DND-41 (cell line): ENCODE measurements at regions not wholly inside any gene's neighbourhood (a gene's known extent, or its start where the extent isn't known, plus 50 kb on each side); places are given as distances from the start of the nearest gene placed in this dataset.
"Not testable (repeated sequence)": the region's sequence is repeated elsewhere in the genome, so short reads cannot be mapped to it uniquely, and the experiment has no call there.

ENCODE experiments used
- ATAC-seq: fragments of 200-7000 bp; cut with Tn5 transposase; 3 replicates; pipeline ENCODE4 v1.9.1; 2021; ENCODE audit warnings: low read depth; ENCODE audit not compliant: insufficient read depth
- DNase-seq: peaks from one replicate; pipeline ENCODE4 v3.0.0-alpha.2; 2020
- H2AFZ ChIP-seq: 2 replicates; pipeline ENCODE4 v1.6.0; 2012; ENCODE audit warnings: low read depth, low read length
- H3K27ac ChIP-seq: 2 replicates; pipeline ENCODE4 v1.5.1; 2012; ENCODE audit warnings: low read length, inconsistent platforms
- H3K27me3 ChIP-seq: fragments of 200-600 bp; sonication (generic); 2 replicates; pipeline ENCODE4 v1.6.0; 2012; ENCODE audit warnings: low read length, mild to moderate bottlenecking, inconsistent platforms; ENCODE audit not compliant: insufficient read depth, poor library complexity
- H3K36me3 ChIP-seq: 2 replicates; pipeline ENCODE4 v1.5.1; 2012; ENCODE audit warnings: low read length, inconsistent platforms; ENCODE audit not compliant: insufficient read depth
- H3K4me1 ChIP-seq: 2 replicates; pipeline ENCODE4 v1.5.1; 2012; ENCODE audit warnings: mild to moderate bottlenecking, low read length; ENCODE audit not compliant: insufficient read depth
- H3K4me2 ChIP-seq: 2 replicates; pipeline ENCODE4 v1.6.0; 2012; ENCODE audit warnings: mild to moderate bottlenecking, moderate library complexity, low read length, inconsistent platforms; ENCODE audit not compliant: insufficient read depth
- H3K4me3 ChIP-seq, 2 experiments: fragments of 200-600 bp in 1 of 2; shearing (Covaris generic) in 1 of 2; 2 replicates each; pipeline ENCODE4 v1.5.1; 2012 to 2016; ENCODE audit warnings: inconsistent platforms in 2 of 2, low read length in 2 of 2, mild to moderate bottlenecking in 2 of 2, low read depth in 1 of 2, moderate library complexity in 1 of 2
- H3K79me2 ChIP-seq: 2 replicates; pipeline ENCODE4 v1.6.0; 2012; ENCODE audit warnings: low read length, inconsistent platforms; ENCODE audit not compliant: insufficient read depth
- H3K9ac ChIP-seq: 2 replicates; pipeline ENCODE4 v1.6.0; 2012; ENCODE audit warnings: low read depth, mild to moderate bottlenecking, inconsistent platforms, low read length, moderate library complexity
- H3K9me3 ChIP-seq: 2 replicates; pipeline ENCODE4 v1.5.1; 2012; ENCODE audit warnings: low read length, moderate library complexity, mild to moderate bottlenecking, inconsistent platforms; ENCODE audit not compliant: insufficient read depth, severe bottlenecking
- H4K20me1 ChIP-seq: 2 replicates; pipeline ENCODE4 v1.6.0; 2012; ENCODE audit warnings: low read length; ENCODE audit not compliant: insufficient read depth
- EZH2 ChIP-seq: IDR thresholded peaks from 3 replicates; pipeline ENCODE4 v1.6.1; 2012; ENCODE audit warnings: borderline replicate concordance, low read depth, mild to moderate bottlenecking, moderate library complexity, low read length, inconsistent platforms; ENCODE audit not compliant: severe bottlenecking
- TF ChIP-seq, protein P1 (sequence below): IDR thresholded peaks from 2 replicates; pipeline ENCODE4 v1.5.1; 2012; ENCODE audit warnings: borderline replicate concordance, low read length, moderate library complexity, mild to moderate bottlenecking; ENCODE audit not compliant: poor library complexity, severe bottlenecking; ENCODE audit errors: extremely low read depth

DNA sequence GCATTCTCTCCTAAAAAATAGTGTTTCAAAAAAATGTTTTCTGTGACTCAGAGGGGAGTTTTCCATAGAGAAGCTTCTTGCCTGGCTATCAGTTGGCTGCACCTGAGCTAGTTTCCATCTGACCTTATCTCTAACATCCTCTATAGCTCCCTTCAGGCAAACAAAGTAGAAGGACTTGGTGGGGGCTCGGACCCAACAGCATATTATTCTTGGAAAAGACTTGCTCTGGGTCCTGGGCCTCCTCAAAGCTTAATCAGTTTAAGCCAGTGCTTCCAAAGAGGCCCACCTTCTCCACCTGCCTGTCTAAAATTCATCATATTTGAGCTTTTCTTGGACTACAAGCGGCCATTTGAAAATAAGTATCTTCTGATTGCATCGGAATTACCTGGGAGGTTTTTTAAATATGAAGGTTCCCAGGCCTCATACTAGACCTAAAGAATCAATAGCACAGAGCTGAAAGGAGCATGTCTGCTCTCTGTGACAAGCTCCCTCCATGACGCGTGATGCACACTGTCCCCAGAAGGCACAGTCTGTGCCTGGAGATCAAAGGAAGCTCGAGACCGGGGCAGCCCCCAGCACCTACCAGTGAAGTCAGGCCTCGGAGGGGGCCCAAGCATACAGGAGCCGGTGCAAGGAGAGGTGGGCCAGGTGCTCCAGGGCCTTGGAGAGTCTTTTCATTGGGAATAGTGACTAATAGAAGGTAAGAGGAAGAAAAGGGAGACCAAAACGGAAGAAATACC lies 80.6 kb upstream of the HIVEP1 start:
- Histone ChIP-seq H3K4me2 (no peak overlapping the region), H3K4me3 (no peak overlapping the region), H3K9me3 (no peaks in the 10 kb centered on the region), H3K79me2 (no peaks in the 10 kb centered on the region), H3K27ac (no peak overlapping the region), H2AFZ (no peak overlapping the region), H3K9ac (no peak overlapping the region), H4K20me1 (no peaks in the 10 kb centered on the region), H3K4me1 (no peaks in the 10 kb centered on the region), H3K27me3 (no peaks in the 10 kb centered on the region), H3K36me3 (no peaks in the 10 kb centered on the region)
- ATAC-seq, result no peak
- DNase-seq, result no peak
- TF ChIP-seq, protein P1, sequence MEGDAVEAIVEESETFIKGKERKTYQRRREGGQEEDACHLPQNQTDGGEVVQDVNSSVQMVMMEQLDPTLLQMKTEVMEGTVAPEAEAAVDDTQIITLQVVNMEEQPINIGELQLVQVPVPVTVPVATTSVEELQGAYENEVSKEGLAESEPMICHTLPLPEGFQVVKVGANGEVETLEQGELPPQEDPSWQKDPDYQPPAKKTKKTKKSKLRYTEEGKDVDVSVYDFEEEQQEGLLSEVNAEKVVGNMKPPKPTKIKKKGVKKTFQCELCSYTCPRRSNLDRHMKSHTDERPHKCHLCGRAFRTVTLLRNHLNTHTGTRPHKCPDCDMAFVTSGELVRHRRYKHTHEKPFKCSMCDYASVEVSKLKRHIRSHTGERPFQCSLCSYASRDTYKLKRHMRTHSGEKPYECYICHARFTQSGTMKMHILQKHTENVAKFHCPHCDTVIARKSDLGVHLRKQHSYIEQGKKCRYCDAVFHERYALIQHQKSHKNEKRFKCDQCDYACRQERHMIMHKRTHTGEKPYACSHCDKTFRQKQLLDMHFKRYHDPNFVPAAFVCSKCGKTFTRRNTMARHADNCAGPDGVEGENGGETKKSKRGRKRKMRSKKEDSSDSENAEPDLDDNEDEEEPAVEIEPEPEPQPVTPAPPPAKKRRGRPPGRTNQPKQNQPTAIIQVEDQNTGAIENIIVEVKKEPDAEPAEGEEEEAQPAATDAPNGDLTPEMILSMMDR, result no peak
- TF ChIP-seq EZH2, result no peak

GRCh38 chr6:11930834-11931233 lies 81.3 kb upstream of the HIVEP1 start:
- H3K4me2 ChIP-seq, result not testable (repeated sequence)

DNA sequence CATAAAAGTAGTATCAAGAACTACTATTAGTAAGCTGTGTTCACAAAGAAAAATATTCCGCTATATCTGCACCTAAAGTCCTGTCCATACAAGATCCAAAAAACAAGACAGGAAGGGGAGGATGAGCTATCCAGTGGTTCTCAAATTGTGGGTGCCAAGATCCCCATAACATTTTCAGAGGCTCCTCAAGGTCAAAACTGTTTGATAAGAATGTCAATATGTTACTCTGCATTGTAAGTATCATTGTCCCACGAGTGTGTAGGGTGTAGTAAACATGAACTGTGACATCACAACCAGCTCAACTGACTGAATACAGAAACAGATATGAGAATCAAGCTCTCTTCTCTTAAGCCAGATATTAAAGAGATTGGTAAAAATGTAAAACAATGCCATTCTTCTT lies 81.9 kb upstream of the HIVEP1 start:
- DNase-seq, result no peak
- Histone ChIP-seq H3K79me2 (no peaks in the 10 kb centered on the region), H3K36me3 (no peaks in the 10 kb centered on the region), H3K4me3 (no peak overlapping the region), H3K9me3 (no peaks in the 10 kb centered on the region), H2AFZ (no peak overlapping the region), H3K4me1 (no peaks in the 10 kb centered on the region), H3K27me3 (no peaks in the 10 kb centered on the region), H3K4me2 (no peak overlapping the region), H4K20me1 (no peaks in the 10 kb centered on the region), H3K9ac (no peak overlapping the region), H3K27ac (no peak overlapping the region)
- no peak for ATAC-seq
- no peak for TF ChIP-seq EZH2
- TF ChIP-seq, protein P1, result no peak

More at GRCh38 chr6:11930834-11931233, 81.3 kb upstream of the HIVEP1 start:
- H3K36me3 ChIP-seq, H3K4me3 ChIP-seq, ATAC-seq, H3K4me1 ChIP-seq, H3K9ac ChIP-seq, DNase-seq, H4K20me1 ChIP-seq, H3K9me3 ChIP-seq, H3K27ac ChIP-seq, H3K27me3 ChIP-seq, H2AFZ ChIP-seq, H3K79me2 ChIP-seq: not testable (repeated sequence)

DNA sequence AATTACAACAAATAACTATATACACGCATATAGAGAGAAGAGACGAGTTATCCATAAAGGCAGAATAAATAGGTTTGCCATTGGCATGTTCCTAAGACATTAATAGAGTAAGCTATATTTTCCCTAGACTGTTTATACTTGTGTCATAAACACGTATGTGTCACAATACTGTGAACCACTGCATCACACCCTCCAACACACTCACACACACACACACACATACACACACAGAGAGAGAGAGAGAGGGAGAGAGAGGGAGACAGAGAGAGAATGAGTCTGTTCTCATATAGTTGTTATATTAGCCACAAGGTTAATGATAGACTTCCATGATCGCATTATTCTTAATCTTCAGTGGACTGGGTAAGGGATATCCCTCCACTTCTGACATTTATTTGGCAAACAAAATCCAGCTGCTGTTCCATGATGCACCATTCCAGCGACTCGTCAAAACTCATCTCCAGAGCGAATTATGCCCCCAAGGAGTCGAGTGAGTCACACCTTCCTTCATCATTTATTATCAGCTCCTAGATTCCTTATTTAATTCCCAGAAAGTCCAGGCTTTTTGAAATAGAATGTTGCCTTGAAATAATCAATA lies 82.8 kb upstream of the HIVEP1 start:
- DNase-seq (no peak), ATAC-seq (no peak)
- Histone ChIP-seq H3K9me3 (no peaks in the 10 kb centered on the region), H4K20me1 (no peaks in the 10 kb centered on the region), H3K4me3 (no peak overlapping the region), H3K4me2 (no peak overlapping the region), H3K79me2 (no peaks in the 10 kb centered on the region), H3K27ac (no peak overlapping the region), H2AFZ (no peak overlapping the region), H3K9ac (no peak overlapping the region), H3K36me3 (no peaks in the 10 kb centered on the region), H3K4me1 (no peaks in the 10 kb centered on the region), H3K27me3 (no peaks in the 10 kb centered on the region)
- TF ChIP-seq, protein P1, result no peak
- no peak for TF ChIP-seq EZH2
